ENCODE measurements at regions not wholly inside any gene's neighbourhood (a gene's known extent, or its start where the extent isn't known, plus 50 kb on each side); places are given as distances from the start of the nearest gene placed in this dataset.

GRCh38 chr2:162938387-162938786 lies 99.8 kb upstream of the KCNH7 start:
- no peak; the same call in 1 of the 2 replicates for TF ChIP-seq CTCF (IDR thresholded peaks at IDR 0.05)

- TF ChIP-seq CTCF (IDR thresholded peaks at IDR 0.05), result no peak
These were observed 95.6 kb upstream of the KCNH7 start for GRCh38 chr2:162934191-162934590.

GRCh38 chr2:162932416-162932815 lies 93.8 kb upstream of the KCNH7 start:
- no peak for TF ChIP-seq CTCF (IDR thresholded peaks at IDR 0.05)

GRCh38 chr2:162929571-162929970 lies 91.0 kb upstream of the KCNH7 start:
- no peak for TF ChIP-seq CTCF (IDR thresholded peaks at IDR 0.05)

GRCh38 chr2:162928356-162928755 lies 89.8 kb upstream of the KCNH7 start:
- TF ChIP-seq CTCF (IDR thresholded peaks at IDR 0.05), result no peak

GRCh38 chr2:162926907-162927306 lies 88.3 kb upstream of the KCNH7 start:
- TF ChIP-seq CTCF (IDR thresholded peaks at IDR 0.05), result no peak

GRCh38 chr2:162926501-162926900 lies 87.9 kb upstream of the KCNH7 start:
- TF ChIP-seq CTCF (IDR thresholded peaks at IDR 0.05), result no peak

- no peak for TF ChIP-seq CTCF (IDR thresholded peaks at IDR 0.05)
These were observed 87.0 kb upstream of the KCNH7 start for GRCh38 chr2:162925595-162925994.
